DOHH2 (cell line): ENCODE measurements at regions not wholly inside any gene's neighbourhood (a gene's known extent, or its start where the extent isn't known, plus 50 kb on each side); places are given as distances from the start of the nearest gene placed in this dataset.

ENCODE experiments used
- CTCF ChIP-seq: fragments of 200-600 bp; sonication (generic); IDR thresholded peaks from one replicate; pipeline ENCODE4 v1.5.1; 2014; ENCODE audit warnings: antibody characterized with exemption, mild to moderate bottlenecking, low read depth, low read length; ENCODE audit not compliant: poor library complexity, severe bottlenecking
- EZH2phosphoT487 ChIP-seq: fragments of 200-600 bp; sonication (generic); IDR thresholded peaks from 2 replicates; pipeline ENCODE4 v1.6.1; 2017; ENCODE audit warnings: borderline replicate concordance, mild to moderate bottlenecking, antibody characterized with exemption, low read length, moderate library complexity, mixed read lengths

- TF ChIP-seq CTCF (no peak), EZH2phosphoT487 (no peak)
Measured at GRCh38 chr7:66535414-66536329, 93.0 kb upstream of the KCTD7 start.
